HG02943 (cell line): ENCODE measurements at regions not wholly inside any gene's neighbourhood (a gene's known extent, or its start where the extent isn't known, plus 50 kb on each side); places are given as distances from the start of the nearest gene placed in this dataset.

Experiments used
- ATAC-seq: cut with Tn5 transposase; IDR thresholded peaks from one replicate; pipeline ENCODE4 v1.9.1; 2021; ENCODE audit warnings: mild to moderate bottlenecking, low read depth, moderate library complexity; ENCODE audit not compliant: unreplicated experiment

GRCh38 chr13:47144782-47145181, 247.9 kb upstream of the HTR2A start:
- no peak for ATAC-seq

GRCh38 chr13:47142105-47142504, 245.3 kb upstream of the HTR2A start:
- no peak for ATAC-seq

GRCh38 chr13:47139519-47139918, 242.7 kb upstream of the HTR2A start:
- ATAC-seq: no peak

- ATAC-seq: no peak
Measured at GRCh38 chr13:47136504-47136941, 239.7 kb upstream of the HTR2A start.

GRCh38 chr13:47135800-47136503, 239.1 kb upstream of the HTR2A start:
- no peak for ATAC-seq

GRCh38 chr13:47134939-47135489, 238.2 kb upstream of the HTR2A start:
- no peak for ATAC-seq

- no peak for ATAC-seq
Measured at GRCh38 chr13:47133011-47133445, 236.2 kb upstream of the HTR2A start.

GRCh38 chr13:47129461-47129860, 232.6 kb upstream of the HTR2A start:
- no peak for ATAC-seq

GRCh38 chr13:47126432-47126831, 229.6 kb upstream of the HTR2A start:
- no peak for ATAC-seq

GRCh38 chr13:47121092-47121763, 224.4 kb upstream of the HTR2A start:
- no peak for ATAC-seq

GRCh38 chr13:47120282-47120681, 223.4 kb upstream of the HTR2A start:
- ATAC-seq: no peak

- ATAC-seq: no peak
Measured at GRCh38 chr13:47119575-47120235, 222.9 kb upstream of the HTR2A start.

GRCh38 chr13:47117268-47117667, 220.4 kb upstream of the HTR2A start:
- no peak for ATAC-seq

- no peak for ATAC-seq
Measured at GRCh38 chr13:47114030-47114429, 217.2 kb upstream of the HTR2A start.

- no peak for ATAC-seq
Measured at GRCh38 chr13:47112903-47113299, 216.0 kb upstream of the HTR2A start.

GRCh38 chr13:47112205-47112902, 215.5 kb upstream of the HTR2A start:
- no peak for ATAC-seq

- ATAC-seq: no peak
Measured at GRCh38 chr13:47111499-47111898, 214.6 kb upstream of the HTR2A start.

- ATAC-seq: no peak
Measured at GRCh38 chr13:47110833-47111240, 214.0 kb upstream of the HTR2A start.

GRCh38 chr13:47110141-47110540, 213.3 kb upstream of the HTR2A start:
- ATAC-seq: no peak

GRCh38 chr13:47109028-47109427, 212.2 kb upstream of the HTR2A start:
- ATAC-seq: peak; percentile 75
